Fibroblast of lung (primary cell): ENCODE measurements at regions not wholly inside any gene's neighbourhood (a gene's known extent, or its start where the extent isn't known, plus 50 kb on each side); places are given as distances from the start of the nearest gene placed in this dataset.

Experiments
- DNase-seq, 2 donors: peaks; one replicate each; pipeline versions ENCODE4 v3.0.0 to v3.0.0-alpha.2; 2010; ENCODE audit warnings: low read depth in 2 of 2
- H2AFZ ChIP-seq: 2 replicates; pipeline ENCODE4 v1.5.1; 2012; ENCODE audit warnings: low read length, control low read depth, inconsistent platforms
- H3K27ac ChIP-seq: 2 replicates; pipeline ENCODE4 v1.5.1; 2011; ENCODE audit warnings: low read length, control low read depth; ENCODE audit not compliant: insufficient read depth
- H3K27me3 ChIP-seq: 2 replicates; pipeline ENCODE4 v1.5.1; 2011; ENCODE audit warnings: mild to moderate bottlenecking, low read length; ENCODE audit not compliant: control insufficient read depth, insufficient read depth
- H3K36me3 ChIP-seq: 2 replicates; pipeline ENCODE4 v1.5.1; 2011; ENCODE audit warnings: low read length; ENCODE audit not compliant: control insufficient read depth, insufficient read depth
- H3K4me1 ChIP-seq: 2 replicates; pipeline ENCODE4 v1.5.1; 2011; ENCODE audit warnings: low read length; ENCODE audit not compliant: control insufficient read depth, insufficient read depth; ENCODE audit errors: extremely low read depth
- H3K4me2 ChIP-seq: 2 replicates; pipeline ENCODE4 v1.5.1; 2011; ENCODE audit warnings: low read length, control low read depth; ENCODE audit not compliant: insufficient read depth; ENCODE audit errors: extremely low read depth
- H3K4me3 ChIP-seq, 4 experiments: fragments of 200-600 bp in 1 of 4; sonication (generic) in 1 of 4; replicated peaks in 1 of 4; 2 replicates each; pipeline ENCODE4 v1.5.1; 2011 to 2016; ENCODE audit warnings: low read length in 4 of 4, low read depth in 3 of 4, mild to moderate bottlenecking in 3 of 4, control low read depth in 2 of 4, inconsistent platforms in 1 of 4, mixed read lengths in 1 of 4; ENCODE audit not compliant: insufficient read depth in 1 of 4; ENCODE audit errors: control extremely low read depth in 1 of 4
- H3K79me2 ChIP-seq: 2 replicates; pipeline ENCODE4 v1.5.1; 2012; ENCODE audit warnings: mild to moderate bottlenecking, low read length, inconsistent platforms; ENCODE audit not compliant: control insufficient read depth, insufficient read depth
- H3K9ac ChIP-seq: 2 replicates; pipeline ENCODE4 v1.5.1; 2011; ENCODE audit warnings: mild to moderate bottlenecking, low read length, control low read depth; ENCODE audit not compliant: insufficient read depth
- H3K9me3 ChIP-seq: 2 replicates; pipeline ENCODE4 v1.5.1; 2012; ENCODE audit warnings: low read depth, low read length; ENCODE audit not compliant: control insufficient read depth, insufficient read depth
- H4K20me1 ChIP-seq: 2 replicates; pipeline ENCODE4 v1.5.1; 2011; ENCODE audit warnings: low read length; ENCODE audit not compliant: control insufficient read depth, insufficient read depth; ENCODE audit errors: extremely low read depth
- CTCF ChIP-seq, 2 donors: IDR thresholded peaks in 1 of 2; conservative IDR thresholded peaks in 1 of 2; 1 replicate in 1 of 2; 2 replicates in 1 of 2; pipeline ENCODE4 v1.5.1; 2011 to 2012; ENCODE audit warnings: low read length in 2 of 2, control low read depth in 1 of 2, inconsistent platforms in 1 of 2, low read depth in 1 of 2, mild to moderate bottlenecking in 1 of 2
- EZH2 ChIP-seq: IDR thresholded peaks from 2 replicates; pipeline ENCODE4 v1.5.1; 2012; ENCODE audit warnings: low read length, control low read depth, mild to moderate bottlenecking; ENCODE audit errors: missing control alignments

- DNase-seq: no peak
- no peak overlapping the region for H2AFZ ChIP-seq
- TF ChIP-seq CTCF (conservative IDR thresholded peaks at IDR 0.05 in 1 of 2, IDR thresholded peaks at IDR 0.05 in 1 of 2; ENCODE audit: low read depth in 1 of 2, low read length in 2 of 2): no peak
- TF ChIP-seq EZH2: no peak
Observed at GRCh38 chr2:191757208-191757607, 79.3 kb downstream of the NABP1 start.

GRCh38 chr2:191758518-191759507 lies 80.9 kb downstream of the NABP1 start:
- Histone ChIP-seq H3K9ac (no peak overlapping the region), H4K20me1 (no peaks in the 10 kb centered on the region), H2AFZ (no peak overlapping the region), H3K27me3 (no peaks in the 10 kb centered on the region), H3K4me2 (no peak overlapping the region), H3K4me3 (no peak overlapping the region), H3K9me3 (no peaks in the 10 kb centered on the region), H3K36me3 (no peaks in the 10 kb centered on the region), H3K4me1 (no peaks in the 10 kb centered on the region), H3K79me2 (no peaks in the 10 kb centered on the region), H3K27ac (no peak overlapping the region)
- DNase-seq: peak; percentile 26 to 57
- TF ChIP-seq CTCF (conservative IDR thresholded peaks at IDR 0.05 in 1 of 2, IDR thresholded peaks at IDR 0.05 in 1 of 2; ENCODE audit: low read depth in 1 of 2, low read length in 2 of 2): peak; percentile 28 to 57
- no peak for TF ChIP-seq EZH2

More at GRCh38 chr2:191757208-191757607, 79.3 kb downstream of the NABP1 start:
- H3K4me3 ChIP-seq: no peak overlapping the region
- H3K27me3 ChIP-seq: no peaks in the 10 kb centered on the region
- H3K79me2 ChIP-seq: no peaks in the 10 kb centered on the region
- no peak overlapping the region for H3K9ac ChIP-seq
- no peaks in the 10 kb centered on the region for H4K20me1 ChIP-seq
- no peaks in the 10 kb centered on the region for H3K9me3 ChIP-seq
- no peaks in the 10 kb centered on the region for H3K36me3 ChIP-seq
- no peak overlapping the region for H3K27ac ChIP-seq
- no peaks in the 10 kb centered on the region for H3K4me1 ChIP-seq
- no peak overlapping the region for H3K4me2 ChIP-seq

GRCh38 chr2:191759680-191760079 lies 81.7 kb downstream of the NABP1 start:
- no peak overlapping the region for H3K27ac ChIP-seq
- no peaks in the 10 kb centered on the region for H3K4me1 ChIP-seq
- H3K36me3 ChIP-seq: no peaks in the 10 kb centered on the region
- no peak for DNase-seq
- H3K4me3 ChIP-seq: no peak overlapping the region
- no peak overlapping the region for H3K9ac ChIP-seq
- TF ChIP-seq CTCF (conservative IDR thresholded peaks at IDR 0.05 in 1 of 2, IDR thresholded peaks at IDR 0.05 in 1 of 2; ENCODE audit: low read depth in 1 of 2, low read length in 2 of 2): no peak
- TF ChIP-seq EZH2: no peak
- H3K4me2 ChIP-seq: no peak overlapping the region
- H3K9me3 ChIP-seq: no peaks in the 10 kb centered on the region
- H4K20me1 ChIP-seq: no peaks in the 10 kb centered on the region
- H2AFZ ChIP-seq: no peak overlapping the region
- H3K79me2 ChIP-seq: no peaks in the 10 kb centered on the region
- no peaks in the 10 kb centered on the region for H3K27me3 ChIP-seq
